22Rv1 (cell line): ENCODE measurements at regions not wholly inside any gene's neighbourhood (a gene's known extent, or its start where the extent isn't known, plus 50 kb on each side); places are given as distances from the start of the nearest gene placed in this dataset.

Experiments used
- ZFX ChIP-seq: fragments of 450-650 bp; IDR thresholded peaks from 2 replicates; pipeline ENCODE4 v1.6.1; 2017; ENCODE audit warnings: antibody characterized with exemption, borderline replicate concordance
- TF ChIP-seq, protein P1 (sequence below): fragments of 450-650 bp; IDR thresholded peaks from 2 replicates; pipeline ENCODE4 v1.5.1; 2017; ENCODE audit warnings: mild to moderate bottlenecking

DNA sequence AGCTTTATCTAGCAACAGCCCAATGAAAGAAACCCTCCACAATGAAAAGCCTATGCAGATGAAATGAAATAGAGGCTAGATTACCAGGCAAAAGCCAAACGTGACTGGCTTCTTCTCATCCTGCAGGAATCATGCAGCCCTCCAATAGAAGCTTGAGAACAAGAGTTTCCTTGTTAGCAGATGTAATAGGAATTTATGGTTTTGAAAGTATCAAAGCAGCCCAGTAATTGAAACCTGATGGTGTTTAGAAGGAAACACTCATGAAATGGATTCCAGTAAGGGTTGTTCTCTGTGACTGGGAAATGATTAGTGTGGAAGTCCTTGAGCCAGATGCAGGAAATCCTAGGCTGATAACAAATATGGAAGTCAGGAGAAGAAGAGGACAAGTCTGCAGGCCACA is 320.3 kb upstream of the TSPY4 start:
- TF ChIP-seq, protein P1, sequence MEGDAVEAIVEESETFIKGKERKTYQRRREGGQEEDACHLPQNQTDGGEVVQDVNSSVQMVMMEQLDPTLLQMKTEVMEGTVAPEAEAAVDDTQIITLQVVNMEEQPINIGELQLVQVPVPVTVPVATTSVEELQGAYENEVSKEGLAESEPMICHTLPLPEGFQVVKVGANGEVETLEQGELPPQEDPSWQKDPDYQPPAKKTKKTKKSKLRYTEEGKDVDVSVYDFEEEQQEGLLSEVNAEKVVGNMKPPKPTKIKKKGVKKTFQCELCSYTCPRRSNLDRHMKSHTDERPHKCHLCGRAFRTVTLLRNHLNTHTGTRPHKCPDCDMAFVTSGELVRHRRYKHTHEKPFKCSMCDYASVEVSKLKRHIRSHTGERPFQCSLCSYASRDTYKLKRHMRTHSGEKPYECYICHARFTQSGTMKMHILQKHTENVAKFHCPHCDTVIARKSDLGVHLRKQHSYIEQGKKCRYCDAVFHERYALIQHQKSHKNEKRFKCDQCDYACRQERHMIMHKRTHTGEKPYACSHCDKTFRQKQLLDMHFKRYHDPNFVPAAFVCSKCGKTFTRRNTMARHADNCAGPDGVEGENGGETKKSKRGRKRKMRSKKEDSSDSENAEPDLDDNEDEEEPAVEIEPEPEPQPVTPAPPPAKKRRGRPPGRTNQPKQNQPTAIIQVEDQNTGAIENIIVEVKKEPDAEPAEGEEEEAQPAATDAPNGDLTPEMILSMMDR: no peak
- TF ChIP-seq ZFX: no peak
